MM.1S (cell line): ENCODE measurements at regions not wholly inside any gene's neighbourhood (a gene's known extent, or its start where the extent isn't known, plus 50 kb on each side); places are given as distances from the start of the nearest gene placed in this dataset.

Experiments used
- DNase-seq: peaks from one replicate; pipeline ENCODE4 v3.0.0-alpha.2; 2015
- H2AFZ ChIP-seq: fragments of 300-600 bp; sonication (generic); 2 replicates; pipeline ENCODE4 v1.6.0; 2016; ENCODE audit warnings: antibody characterized with exemption, low read length
- H3F3A ChIP-seq: fragments of 300-600 bp; sonication (generic); 2 replicates; pipeline ENCODE4 v1.6.1; 2016; ENCODE audit warnings: mild to moderate bottlenecking, antibody characterized with exemption, low read length, moderate library complexity, mixed read lengths; ENCODE audit not compliant: insufficient read depth
- H3K27ac ChIP-seq: fragments of 300-600 bp; sonication (generic); 2 replicates; pipeline ENCODE4 v1.5.1; 2016; ENCODE audit warnings: mild to moderate bottlenecking, low read length
- H3K27me3 ChIP-seq: fragments of 300-600 bp; sonication (generic); replicated peaks from 2 replicates; pipeline ENCODE4 v1.6.0; 2016; ENCODE audit warnings: low read length; ENCODE audit not compliant: insufficient read depth
- H3K36me3 ChIP-seq: fragments of 300-600 bp; sonication (generic); replicated peaks from 2 replicates; pipeline ENCODE4 v1.6.1; 2016; ENCODE audit warnings: mild to moderate bottlenecking, low read length, mixed read lengths; ENCODE audit not compliant: insufficient read depth
- H3K4me1 ChIP-seq: fragments of 300-600 bp; sonication (generic); 2 replicates; pipeline ENCODE4 v1.6.1; 2016; ENCODE audit warnings: low read length, mixed read lengths
- H3K4me2 ChIP-seq: fragments of 300-600 bp; sonication (generic); 2 replicates; pipeline ENCODE4 v1.6.0; 2016; ENCODE audit warnings: low read depth, low read length
- H3K4me3 ChIP-seq: fragments of 300-600 bp; sonication (generic); 2 replicates; pipeline ENCODE4 v1.5.1; 2016; ENCODE audit warnings: low read length, mixed read lengths
- H3K79me2 ChIP-seq: fragments of 300-600 bp; sonication (generic); 2 replicates; pipeline ENCODE4 v1.6.1; 2016; ENCODE audit warnings: mixed run types, low read length, mixed read lengths
- H3K9ac ChIP-seq: fragments of 300-600 bp; sonication (generic); 2 replicates; pipeline ENCODE4 v1.6.1; 2016; ENCODE audit warnings: low read length, mixed read lengths
- H3K9me2 ChIP-seq: fragments of 300-600 bp; sonication (generic); replicated peaks from 2 replicates; pipeline ENCODE4 v1.6.1; 2016; ENCODE audit warnings: mild to moderate bottlenecking, low read length, mixed read lengths; ENCODE audit not compliant: insufficient read depth
- H3K9me3 ChIP-seq: fragments of 300-600 bp; sonication (generic); replicated peaks from 2 replicates; pipeline ENCODE4 v1.6.1; 2016; ENCODE audit warnings: mild to moderate bottlenecking, low read length, mixed read lengths; ENCODE audit not compliant: insufficient read depth
- H4K20me1 ChIP-seq: fragments of 300-600 bp; sonication (generic); 2 replicates; pipeline ENCODE4 v1.6.1; 2016; ENCODE audit warnings: mild to moderate bottlenecking, low read length, moderate library complexity, mixed read lengths; ENCODE audit not compliant: insufficient read depth
- CTCF ChIP-seq: fragments of 300-600 bp; sonication (generic); IDR thresholded peaks from 2 replicates; pipeline ENCODE4 v1.5.1; 2016; ENCODE audit warnings: antibody characterized with exemption, low read length, mixed read lengths
- EZH2 ChIP-seq: fragments of 300-600 bp; sonication (generic); optimal IDR thresholded peaks from 2 replicates; pipeline ENCODE3; 2017; ENCODE audit warnings: low read depth, mild to moderate bottlenecking, antibody characterized with exemption, low read length, mixed read lengths
- EZH2phosphoT487 ChIP-seq: fragments of 300-600 bp; sonication (generic); IDR thresholded peaks from 2 replicates; pipeline ENCODE4 v1.6.1; 2018; ENCODE audit warnings: antibody characterized with exemption, low read length

- H2AFZ ChIP-seq, result no peak overlapping the region
Measured at GRCh38 chr18:76622651-76623050, 127.6 kb upstream of the ZNF516 start.

GRCh38 chr18:76621782-76622495 is 126.9 kb upstream of the ZNF516 start:
- Histone ChIP-seq H2AFZ (no peak overlapping the region), H3K9me2 (no peaks in the 10 kb centered on the region), H3K27me3 (no peaks in the 10 kb centered on the region), H3F3A (no peaks in the 10 kb centered on the region), H3K4me3 (no peak overlapping the region), H3K9me3 (no peaks in the 10 kb centered on the region), H3K9ac (no peak overlapping the region), H3K4me1 (no peaks in the 10 kb centered on the region), H3K79me2 (no peaks in the 10 kb centered on the region), H4K20me1 (no peaks in the 10 kb centered on the region), H3K36me3 (no peaks in the 10 kb centered on the region), H3K27ac (no peak overlapping the region), H3K4me2 (no peak overlapping the region)
- no peak for DNase-seq
- TF ChIP-seq EZH2phosphoT487 (no peak), EZH2 (no peak), CTCF (no peak)

More at GRCh38 chr18:76622651-76623050, 127.6 kb upstream of the ZNF516 start:
- Histone ChIP-seq H3K36me3 (no peaks in the 10 kb centered on the region), H3F3A (no peaks in the 10 kb centered on the region), H3K79me2 (no peaks in the 10 kb centered on the region), H4K20me1 (no peaks in the 10 kb centered on the region), H3K27ac (no peak overlapping the region), H3K27me3 (no peaks in the 10 kb centered on the region), H3K9ac (no peak overlapping the region), H3K4me3 (no peak overlapping the region), H3K9me3 (no peaks in the 10 kb centered on the region), H3K4me2 (no peak overlapping the region), H3K4me1 (no peaks in the 10 kb centered on the region), H3K9me2 (no peaks in the 10 kb centered on the region)
- TF ChIP-seq EZH2phosphoT487 (no peak), EZH2 (no peak), CTCF (no peak)
- DNase-seq, result no peak

- H3K79me2 ChIP-seq, result no peaks in the 10 kb centered on the region
- H3K4me2 ChIP-seq, result no peak overlapping the region
- H3K36me3 ChIP-seq, result no peaks in the 10 kb centered on the region
- H3F3A ChIP-seq, result no peaks in the 10 kb centered on the region
- H3K27ac ChIP-seq, result no peak overlapping the region
- no peaks in the 10 kb centered on the region for H3K9me2 ChIP-seq
- no peak overlapping the region for H3K4me3 ChIP-seq
- no peaks in the 10 kb centered on the region for H4K20me1 ChIP-seq
- H3K9ac ChIP-seq, result no peak overlapping the region
- DNase-seq, result no peak
- no peaks in the 10 kb centered on the region for H3K27me3 ChIP-seq
- TF ChIP-seq EZH2phosphoT487 (no peak), CTCF (no peak), EZH2 (no peak)
- no peaks in the 10 kb centered on the region for H3K9me3 ChIP-seq
- H2AFZ ChIP-seq, result no peak overlapping the region
- H3K4me1 ChIP-seq, result no peaks in the 10 kb centered on the region
Measured at GRCh38 chr18:76621226-76621625, 126.2 kb upstream of the ZNF516 start.
